Keratinocyte (primary cell): ENCODE measurements at regions not wholly inside any gene's neighbourhood (a gene's known extent, or its start where the extent isn't known, plus 50 kb on each side); places are given as distances from the start of the nearest gene placed in this dataset.
"Not testable (repeated sequence)": the region's sequence is repeated elsewhere in the genome, so short reads cannot be mapped to it uniquely, and the experiment has no call there.

Experiments used
- DNase-seq: peaks from one replicate; pipeline ENCODE4 v3.0.0-alpha.2; 2011; ENCODE audit warnings: low read depth, missing footprints, low spot score
- FAIRE-seq: peaks from 2 replicates; lab custom pipeline; 2011; peaks lifted over from hg19 to GRCh38; lab: Jason Lieb, UNC
- H2AFZ ChIP-seq: 2 replicates; pipeline ENCODE4 v1.6.0; 2012; ENCODE audit warnings: low read length, control low read depth, inconsistent platforms; ENCODE audit not compliant: control insufficient read depth
- H3K27ac ChIP-seq: 2 replicates; pipeline ENCODE4 v1.5.1; 2011; ENCODE audit warnings: low read length; ENCODE audit not compliant: control insufficient read depth, insufficient read depth
- H3K27me3 ChIP-seq: 3 replicates; pipeline ENCODE4 v1.6.0; 2011; ENCODE audit warnings: low read length; ENCODE audit not compliant: control insufficient read depth, insufficient read depth; ENCODE audit errors: extremely low read depth
- H3K36me3 ChIP-seq, 2 experiments: 2 replicates in 1 of 2; 3 replicates in 1 of 2; pipeline ENCODE4 v1.5.1; 2011; ENCODE audit warnings: low read length in 2 of 2, mild to moderate bottlenecking in 1 of 2; ENCODE audit not compliant: control insufficient read depth in 2 of 2, insufficient read depth in 2 of 2; ENCODE audit errors: extremely low read depth in 1 of 2
- H3K4me1 ChIP-seq: 3 replicates; pipeline ENCODE4 v1.5.1; 2011; ENCODE audit warnings: low read length; ENCODE audit not compliant: control insufficient read depth, insufficient read depth; ENCODE audit errors: extremely low read depth
- H3K4me2 ChIP-seq: 3 replicates; pipeline ENCODE4 v1.6.0; 2011; ENCODE audit warnings: low read depth, low read length; ENCODE audit not compliant: control insufficient read depth, insufficient read depth; ENCODE audit errors: extremely low read depth
- H3K4me3 ChIP-seq, 3 experiments: fragments of 200-600 bp in 1 of 3; sonication (generic) in 1 of 3; 2 replicates in 2 of 3; 3 replicates in 1 of 3; pipeline ENCODE4 v1.5.1; 2011 to 2016; ENCODE audit warnings: low read length in 3 of 3, mild to moderate bottlenecking in 3 of 3, control low read depth in 2 of 3, inconsistent platforms in 1 of 3, low read depth in 1 of 3, mixed read lengths in 1 of 3, mixed run types in 1 of 3, moderate library complexity in 1 of 3; ENCODE audit not compliant: control insufficient read depth in 2 of 3, insufficient read depth in 2 of 3; ENCODE audit errors: extremely low read depth in 1 of 3
- H3K79me2 ChIP-seq: 2 replicates; pipeline ENCODE4 v1.6.0; 2012; ENCODE audit warnings: low read length; ENCODE audit not compliant: control insufficient read depth, insufficient read depth
- H3K9ac ChIP-seq: 3 replicates; pipeline ENCODE4 v1.6.0; 2011; ENCODE audit warnings: low read length; ENCODE audit not compliant: control insufficient read depth, insufficient read depth; ENCODE audit errors: extremely low read depth
- H3K9me1 ChIP-seq: 3 replicates; pipeline ENCODE4 v1.6.0; 2011; ENCODE audit warnings: low read length; ENCODE audit not compliant: control insufficient read depth, insufficient read depth; ENCODE audit errors: extremely low read depth
- H3K9me3 ChIP-seq: 2 replicates; pipeline ENCODE4 v1.5.1; 2012; ENCODE audit warnings: low read depth, low read length; ENCODE audit not compliant: control insufficient read depth
- H4K20me1 ChIP-seq: 3 replicates; pipeline ENCODE4 v1.6.0; 2011; ENCODE audit warnings: low read length; ENCODE audit not compliant: control insufficient read depth, insufficient read depth; ENCODE audit errors: extremely low read depth
- CTCF ChIP-seq, 3 experiments: IDR thresholded peaks in 1 of 3; conservative IDR thresholded peaks in 1 of 3; optimal IDR thresholded peaks in 1 of 3; 2 replicates in 2 of 3; 3 replicates in 1 of 3; pipeline versions ENCODE3 to v1.5.1; 2011; ENCODE audit warnings: low read length in 3 of 3, mild to moderate bottlenecking in 3 of 3, moderate library complexity in 2 of 3, control low read depth in 1 of 3, inconsistent platforms in 1 of 3; ENCODE audit not compliant: insufficient read depth in 2 of 3; ENCODE audit errors: extremely low read depth in 1 of 3
- EZH2 ChIP-seq: IDR thresholded peaks from one replicate; pipeline ENCODE4 v1.6.1; 2012; ENCODE audit warnings: inconsistent platforms, mild to moderate bottlenecking, low read length, moderate library complexity
- dilution Hi-C: fragments of 300-500 bp; cut with MboI; formaldehyde crosslinking; loops from one replicate; pipeline ENCODE4 v1.7.0; 2020; ENCODE audit warnings: low sequenced_read_pairs; ENCODE audit not compliant: extremely low pct_ligation_motif_present

DNA sequence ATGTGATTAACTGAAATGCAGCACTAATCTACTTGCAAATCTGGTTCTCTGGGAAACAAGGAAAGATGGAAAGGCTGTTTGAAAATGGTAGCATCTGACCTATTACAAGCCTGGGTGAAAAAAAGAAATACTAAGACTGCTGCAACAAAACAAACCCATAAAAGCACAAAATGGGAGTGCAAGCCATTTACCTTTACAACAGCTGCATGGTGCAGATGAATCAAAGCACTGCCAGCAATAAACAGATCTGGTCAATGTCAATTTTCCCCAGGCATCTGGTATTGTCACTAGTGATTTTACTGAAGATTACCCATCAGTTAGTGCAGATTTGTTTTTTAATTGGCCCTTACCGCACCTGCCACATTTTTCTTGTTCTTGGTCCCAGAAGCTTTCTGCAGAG lies 1341.7 kb downstream of the PLA2G4A start:
- DNase-seq (no peak), FAIRE-seq (no peak)
- H3K4me3 ChIP-seq: no peak overlapping the region
- H3K9me1 ChIP-seq: no peaks in the 10 kb centered on the region
- dilution Hi-C loops: no loop called here
- H4K20me1 ChIP-seq: no peaks in the 10 kb centered on the region
- TF ChIP-seq CTCF (optimal IDR thresholded peaks at IDR 0.05 in 1 of 3, IDR thresholded peaks at IDR 0.05 in 1 of 3, conservative IDR thresholded peaks at IDR 0.05 in 1 of 3; ENCODE audit: extremely low read depth in 1 of 3, insufficient read depth in 2 of 3, low read length in 3 of 3): no peak
- TF ChIP-seq EZH2: no peak
- no peak overlapping the region for H3K4me2 ChIP-seq
- H3K9me3 ChIP-seq: no peaks in the 10 kb centered on the region
- no peak overlapping the region for H3K27ac ChIP-seq
- H2AFZ ChIP-seq: no peak overlapping the region
- H3K27me3 ChIP-seq: no peaks in the 10 kb centered on the region
- H3K4me1 ChIP-seq: no peaks in the 10 kb centered on the region
- no peaks in the 10 kb centered on the region for H3K36me3 ChIP-seq
- H3K9ac ChIP-seq: no peak overlapping the region
- H3K79me2 ChIP-seq: no peaks in the 10 kb centered on the region

DNA sequence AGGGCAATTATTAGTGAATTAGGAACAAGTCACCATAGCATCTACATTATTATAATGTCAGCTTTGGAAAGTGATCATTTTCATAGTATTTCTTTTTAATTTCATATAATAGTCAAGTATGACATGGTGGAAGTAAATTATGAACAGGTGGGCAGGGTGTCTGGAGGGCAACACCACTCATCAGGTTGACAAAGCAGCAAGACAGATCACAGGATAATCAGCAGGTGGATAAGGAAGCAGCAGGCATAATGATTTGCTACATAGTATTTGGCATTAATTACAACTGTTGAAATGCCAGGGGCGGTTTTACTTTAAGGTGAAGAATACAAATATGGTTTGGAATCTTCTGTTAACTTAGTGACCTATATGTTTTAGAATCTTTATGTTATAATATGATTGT lies 1342.2 kb downstream of the PLA2G4A start:
- TF ChIP-seq CTCF (optimal IDR thresholded peaks at IDR 0.05 in 1 of 3, IDR thresholded peaks at IDR 0.05 in 1 of 3, conservative IDR thresholded peaks at IDR 0.05 in 1 of 3; ENCODE audit: extremely low read depth in 1 of 3, insufficient read depth in 2 of 3, low read length in 3 of 3) (no peak), EZH2 (no peak)

GRCh38 chr1:188182063-188182462 lies 1353.3 kb downstream of the PLA2G4A start:
- H3K36me3 ChIP-seq, H3K4me1 ChIP-seq, H3K4me2 ChIP-seq, H3K9me3 ChIP-seq, H3K79me2 ChIP-seq, H4K20me1 ChIP-seq, H3K27me3 ChIP-seq, dilution Hi-C loops, H3K9ac ChIP-seq, H3K9me1 ChIP-seq, H2AFZ ChIP-seq, DNase-seq, H3K27ac ChIP-seq, FAIRE-seq, H3K4me3 ChIP-seq: not testable (repeated sequence)

More for the DNA sequence above, 1342.2 kb downstream of the PLA2G4A start:
- H3K9ac ChIP-seq: no peak overlapping the region
- H3K36me3 ChIP-seq: no peaks in the 10 kb centered on the region
- no peaks in the 10 kb centered on the region for H4K20me1 ChIP-seq
- no peaks in the 10 kb centered on the region for H3K9me1 ChIP-seq
- no peak overlapping the region for H3K4me2 ChIP-seq
- FAIRE-seq (no peak), DNase-seq (no peak)
- no peaks in the 10 kb centered on the region for H3K79me2 ChIP-seq
- H3K27me3 ChIP-seq: no peaks in the 10 kb centered on the region
- no peaks in the 10 kb centered on the region for H3K4me1 ChIP-seq
- no peaks in the 10 kb centered on the region for H3K9me3 ChIP-seq
- H3K4me3 ChIP-seq: no peak overlapping the region
- H2AFZ ChIP-seq: no peak overlapping the region
- no peak overlapping the region for H3K27ac ChIP-seq
- dilution Hi-C loops: no loop called here
